ENCODE measurements at regions not wholly inside any gene's neighbourhood (a gene's known extent, or its start where the extent isn't known, plus 50 kb on each side); places are given as distances from the start of the nearest gene placed in this dataset.

- no peak for TF ChIP-seq CTCF (IDR thresholded peaks at IDR 0.05)
- no peak for TF ChIP-seq POLR2A (IDR thresholded peaks at IDR 0.05)
- no peak for TF ChIP-seq POLR2AphosphoS5 (IDR thresholded peaks at IDR 0.05)
Observed at GRCh38 chr9:13933268-13933656, 380.7 kb downstream of the NFIB start.
